Liver (tissue), 3 donors: ENCODE measurements at regions not wholly inside any gene's neighbourhood (a gene's known extent, or its start where the extent isn't known, plus 50 kb on each side); places are given as distances from the start of the nearest gene placed in this dataset.

Source experiments
- HNF4A ChIP-seq, 2 donors: conservative IDR thresholded peaks; 2 replicates each; pipeline ENCODE4 v1.6.1; 2016; ENCODE audit warnings: antibody characterized with exemption in 2 of 2, mild to moderate bottlenecking in 2 of 2
- MAX ChIP-seq: IDR thresholded peaks from 2 replicates; pipeline ENCODE4 v1.6.1; 2016; ENCODE audit warnings: antibody characterized with exemption
- RXRA ChIP-seq, 2 donors: IDR thresholded peaks; 2 replicates each; pipeline ENCODE4 v1.6.1; 2017 to 2018; ENCODE audit warnings: antibody characterized with exemption in 2 of 2, mild to moderate bottlenecking in 1 of 2
- TAF1 ChIP-seq: conservative IDR thresholded peaks from 2 replicates; pipeline ENCODE4 v1.6.1; 2016; ENCODE audit warnings: antibody characterized with exemption, mild to moderate bottlenecking
- TF ChIP-seq, protein P1 (sequence below): fragments of 150-350 bp; IDR thresholded peaks from 2 replicates; pipeline ENCODE4 v1.5.1; 2017; ENCODE audit warnings: improper control_type of control experiment, low read depth, low read length; ENCODE audit not compliant: missing input control
- donor health status: healthy.
- donor health status: healthy.

DNA sequence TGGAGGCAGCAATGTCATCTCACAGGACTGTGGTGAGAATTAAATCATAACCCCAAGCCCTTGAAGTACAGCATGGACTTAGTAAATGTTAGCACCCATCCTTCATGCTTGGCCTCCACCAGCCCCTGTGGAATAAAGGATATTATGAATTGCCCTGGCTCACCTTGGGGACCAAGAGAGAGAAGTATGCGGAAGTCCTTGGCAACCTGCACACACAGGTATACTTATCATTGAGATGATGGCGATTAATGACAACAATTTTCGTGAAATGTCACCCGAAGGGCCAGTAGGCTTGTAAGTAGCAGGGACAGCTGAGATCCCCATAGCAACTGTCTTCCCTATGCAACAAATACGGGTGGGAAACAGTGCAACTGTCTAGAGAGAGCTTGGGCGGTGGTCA is 102.0 kb downstream of the FAM43A start:
- TF ChIP-seq, protein P1, sequence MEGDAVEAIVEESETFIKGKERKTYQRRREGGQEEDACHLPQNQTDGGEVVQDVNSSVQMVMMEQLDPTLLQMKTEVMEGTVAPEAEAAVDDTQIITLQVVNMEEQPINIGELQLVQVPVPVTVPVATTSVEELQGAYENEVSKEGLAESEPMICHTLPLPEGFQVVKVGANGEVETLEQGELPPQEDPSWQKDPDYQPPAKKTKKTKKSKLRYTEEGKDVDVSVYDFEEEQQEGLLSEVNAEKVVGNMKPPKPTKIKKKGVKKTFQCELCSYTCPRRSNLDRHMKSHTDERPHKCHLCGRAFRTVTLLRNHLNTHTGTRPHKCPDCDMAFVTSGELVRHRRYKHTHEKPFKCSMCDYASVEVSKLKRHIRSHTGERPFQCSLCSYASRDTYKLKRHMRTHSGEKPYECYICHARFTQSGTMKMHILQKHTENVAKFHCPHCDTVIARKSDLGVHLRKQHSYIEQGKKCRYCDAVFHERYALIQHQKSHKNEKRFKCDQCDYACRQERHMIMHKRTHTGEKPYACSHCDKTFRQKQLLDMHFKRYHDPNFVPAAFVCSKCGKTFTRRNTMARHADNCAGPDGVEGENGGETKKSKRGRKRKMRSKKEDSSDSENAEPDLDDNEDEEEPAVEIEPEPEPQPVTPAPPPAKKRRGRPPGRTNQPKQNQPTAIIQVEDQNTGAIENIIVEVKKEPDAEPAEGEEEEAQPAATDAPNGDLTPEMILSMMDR, result no peak
- no peak for TF ChIP-seq TAF1
- no peak for TF ChIP-seq MAX
- no peak for TF ChIP-seq HNF4A (conservative IDR thresholded peaks at IDR 0.05)
- no peak for TF ChIP-seq RXRA (IDR thresholded peaks at IDR 0.05)
